ENCODE measurements at regions not wholly inside any gene's neighbourhood (a gene's known extent, or its start where the extent isn't known, plus 50 kb on each side); places are given as distances from the start of the nearest gene placed in this dataset.

DNA sequence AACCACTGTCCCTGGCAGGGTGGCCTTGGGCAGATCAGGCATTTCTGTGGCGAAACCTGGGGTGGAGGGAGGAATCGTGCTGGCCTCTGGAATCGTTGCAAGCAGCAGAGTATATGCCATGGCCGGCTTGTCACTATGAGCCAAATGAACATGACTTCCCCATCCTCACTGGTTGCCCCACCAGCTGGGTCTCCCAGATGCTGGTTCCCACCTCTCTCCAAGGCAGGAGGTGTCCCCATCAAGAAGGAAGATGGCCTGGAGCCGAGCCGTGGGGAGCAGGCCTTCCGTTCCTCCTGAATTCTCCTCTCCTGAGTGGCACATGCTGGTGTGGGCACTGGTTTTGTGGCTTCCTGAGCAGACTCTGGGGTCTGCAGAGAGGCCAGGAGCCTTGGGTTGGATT, 60.2 kb upstream of the ACTRT2 start:
- Histone ChIP-seq H4K8ac (ENCODE audit: low read depth in 2 of 2, low read length in 2 of 2) (no peak overlapping the region), H2BK5ac (ENCODE audit: low read depth, low read length, poor library complexity, severe bottlenecking) (no peak overlapping the region), H2AK9ac (replicated peaks; ENCODE audit: low read depth, low read length, poor library complexity) (no peak overlapping the region), H4K5ac (ENCODE audit: low read depth, low read length) (no peak overlapping the region), H4K91ac (ENCODE audit: insufficient read depth, low read depth, low read length) (no peak overlapping the region), H3K9me3 (ENCODE audit: control insufficient read depth, insufficient read depth, low read length) (peaks cover 47% of the 10 kb centered on the region), H3K4me2 (ENCODE audit: low read depth, low read length) (no peak overlapping the region), H3K23ac (ENCODE audit: low read depth, low read length) (no peak overlapping the region), H2BK120ac (ENCODE audit: low read depth, low read length) (no peak overlapping the region), H3K4me1 (ENCODE audit: control insufficient read depth, insufficient read depth, low read length) (no peaks in the 10 kb centered on the region), H2AK5ac (ENCODE audit: low read depth, low read length) (no peak overlapping the region), H3K27ac (ENCODE audit: insufficient read depth, low read length) (no peak overlapping the region), H3K79me1 (ENCODE audit: low read depth in 1 of 2, low read length in 2 of 2) (no peaks in the 10 kb centered on the region), H2BK15ac (ENCODE audit: low read depth, low read length) (no peak overlapping the region), H4K20me1 (ENCODE audit: insufficient read depth, low read length) (no peaks in the 10 kb centered on the region), H2BK20ac (ENCODE audit: low read depth, low read length) (no peak overlapping the region), H3K4me3 (ENCODE audit: insufficient read depth, low read depth, low read length) (no peak overlapping the region), H3K18ac (ENCODE audit: low read depth, low read length) (no peak overlapping the region), H3K9me1 (ENCODE audit: insufficient read depth, low read length) (no peaks in the 10 kb centered on the region), H3K4ac (ENCODE audit: low read depth, low read length) (no peak overlapping the region), H3K9ac (ENCODE audit: low read depth, low read length) (no peak overlapping the region), H3K56ac (ENCODE audit: extremely low read depth, insufficient read depth, low read length) (no peak overlapping the region), H3K27me3 (ENCODE audit: control insufficient read depth, insufficient read depth, low read length) (no peaks in the 10 kb centered on the region), H3K36me3 (ENCODE audit: control insufficient read depth, insufficient read depth, low read length) (no peaks in the 10 kb centered on the region), H2AFZ (replicated peaks; ENCODE audit: low read length, poor library complexity) (no peak overlapping the region), H3K14ac (replicated peaks; ENCODE audit: low read depth, low read length) (no peak overlapping the region)
- dilution Hi-C loops (cut with HindIII; ENCODE audit: low sequenced_read_pairs, unreplicated experiment) (no loop called here), intact Hi-C loops (cut with micrococcal nuclease) (no loop called here), in situ Hi-C loops (cut with MboI; ENCODE audit: low sequenced_read_pairs) (no loop called here)
- BruUV-seq (replicated peaks) = no TSS peak
- no peak for ATAC-seq (ENCODE audit: low read depth)
- CTCF ChIA-PET = no interaction called here
- POLR2A ChIA-PET (ENCODE audit: unreplicated experiment) = no interaction called here
- no CpG with 5 or more reads among the region's 7 CpGs for WGBS, 2 experiments (ENCODE audit: extremely low coverage in 2 of 2, insufficient read length in 1 of 2)
- DNase-seq = no peak
- TF ChIP-seq RFX5 (IDR thresholded peaks at IDR 0.05; ENCODE audit: low read depth, low read length) = no peak
- TF ChIP-seq MXI1 (IDR thresholded peaks at IDR 0.05; ENCODE audit: borderline replicate concordance, low read depth, low read length) = no peak
- TF ChIP-seq CHD1 (IDR thresholded peaks at IDR 0.05; ENCODE audit: low read depth, low read length) = no peak
- TF ChIP-seq NFE2L2 (IDR thresholded peaks at IDR 0.05; ENCODE audit: low read depth, low read length) = no peak
- TF ChIP-seq RAD21 (IDR thresholded peaks at IDR 0.05; ENCODE audit: low read length) = no peak
- TF ChIP-seq MAZ (IDR thresholded peaks at IDR 0.05; ENCODE audit: borderline replicate concordance, low read depth, low read length) = no peak
- TF ChIP-seq POLR2A (IDR thresholded peaks at IDR 0.05; ENCODE audit: low read depth, low read length) = no peak
- TF ChIP-seq, protein P1, sequence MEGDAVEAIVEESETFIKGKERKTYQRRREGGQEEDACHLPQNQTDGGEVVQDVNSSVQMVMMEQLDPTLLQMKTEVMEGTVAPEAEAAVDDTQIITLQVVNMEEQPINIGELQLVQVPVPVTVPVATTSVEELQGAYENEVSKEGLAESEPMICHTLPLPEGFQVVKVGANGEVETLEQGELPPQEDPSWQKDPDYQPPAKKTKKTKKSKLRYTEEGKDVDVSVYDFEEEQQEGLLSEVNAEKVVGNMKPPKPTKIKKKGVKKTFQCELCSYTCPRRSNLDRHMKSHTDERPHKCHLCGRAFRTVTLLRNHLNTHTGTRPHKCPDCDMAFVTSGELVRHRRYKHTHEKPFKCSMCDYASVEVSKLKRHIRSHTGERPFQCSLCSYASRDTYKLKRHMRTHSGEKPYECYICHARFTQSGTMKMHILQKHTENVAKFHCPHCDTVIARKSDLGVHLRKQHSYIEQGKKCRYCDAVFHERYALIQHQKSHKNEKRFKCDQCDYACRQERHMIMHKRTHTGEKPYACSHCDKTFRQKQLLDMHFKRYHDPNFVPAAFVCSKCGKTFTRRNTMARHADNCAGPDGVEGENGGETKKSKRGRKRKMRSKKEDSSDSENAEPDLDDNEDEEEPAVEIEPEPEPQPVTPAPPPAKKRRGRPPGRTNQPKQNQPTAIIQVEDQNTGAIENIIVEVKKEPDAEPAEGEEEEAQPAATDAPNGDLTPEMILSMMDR (conservative IDR thresholded peaks at IDR 0.05; ENCODE audit: low read depth, low read length) = no peak
- no peak for TF ChIP-seq BHLHE40 (IDR thresholded peaks at IDR 0.05; ENCODE audit: low read depth, low read length)
- no peak for TF ChIP-seq RCOR1 (IDR thresholded peaks at IDR 0.05; ENCODE audit: insufficient replicate concordance, low read length)
- TF ChIP-seq, protein P2, sequence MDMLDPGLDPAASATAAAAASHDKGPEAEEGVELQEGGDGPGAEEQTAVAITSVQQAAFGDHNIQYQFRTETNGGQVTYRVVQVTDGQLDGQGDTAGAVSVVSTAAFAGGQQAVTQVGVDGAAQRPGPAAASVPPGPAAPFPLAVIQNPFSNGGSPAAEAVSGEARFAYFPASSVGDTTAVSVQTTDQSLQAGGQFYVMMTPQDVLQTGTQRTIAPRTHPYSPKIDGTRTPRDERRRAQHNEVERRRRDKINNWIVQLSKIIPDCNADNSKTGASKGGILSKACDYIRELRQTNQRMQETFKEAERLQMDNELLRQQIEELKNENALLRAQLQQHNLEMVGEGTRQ (IDR thresholded peaks at IDR 0.05; ENCODE audit: low read depth, low read length) = no peak
- no peak for TF ChIP-seq MAFK (IDR thresholded peaks at IDR 0.05; ENCODE audit: low read depth, low read length)

Measured in IMR-90 (cell line).